Fibroblast of lung (primary cell): ENCODE measurements at regions not wholly inside any gene's neighbourhood (a gene's known extent, or its start where the extent isn't known, plus 50 kb on each side); places are given as distances from the start of the nearest gene placed in this dataset.

Source experiments
- DNase-seq, 2 donors: peaks; one replicate each; pipeline versions ENCODE4 v3.0.0 to v3.0.0-alpha.2; 2010; ENCODE audit warnings: low read depth in 2 of 2
- H2AFZ ChIP-seq: 2 replicates; pipeline ENCODE4 v1.5.1; 2012; ENCODE audit warnings: low read length, control low read depth, inconsistent platforms
- H3K27ac ChIP-seq: 2 replicates; pipeline ENCODE4 v1.5.1; 2011; ENCODE audit warnings: low read length, control low read depth; ENCODE audit not compliant: insufficient read depth
- H3K27me3 ChIP-seq: 2 replicates; pipeline ENCODE4 v1.5.1; 2011; ENCODE audit warnings: mild to moderate bottlenecking, low read length; ENCODE audit not compliant: control insufficient read depth, insufficient read depth
- H3K36me3 ChIP-seq: 2 replicates; pipeline ENCODE4 v1.5.1; 2011; ENCODE audit warnings: low read length; ENCODE audit not compliant: control insufficient read depth, insufficient read depth
- H3K4me1 ChIP-seq: 2 replicates; pipeline ENCODE4 v1.5.1; 2011; ENCODE audit warnings: low read length; ENCODE audit not compliant: control insufficient read depth, insufficient read depth; ENCODE audit errors: extremely low read depth
- H3K4me2 ChIP-seq: 2 replicates; pipeline ENCODE4 v1.5.1; 2011; ENCODE audit warnings: low read length, control low read depth; ENCODE audit not compliant: insufficient read depth; ENCODE audit errors: extremely low read depth
- H3K4me3 ChIP-seq, 4 experiments: fragments of 200-600 bp in 1 of 4; sonication (generic) in 1 of 4; replicated peaks in 1 of 4; 2 replicates each; pipeline ENCODE4 v1.5.1; 2011 to 2016; ENCODE audit warnings: low read length in 4 of 4, low read depth in 3 of 4, mild to moderate bottlenecking in 3 of 4, control low read depth in 2 of 4, inconsistent platforms in 1 of 4, mixed read lengths in 1 of 4; ENCODE audit not compliant: insufficient read depth in 1 of 4; ENCODE audit errors: control extremely low read depth in 1 of 4
- H3K79me2 ChIP-seq: 2 replicates; pipeline ENCODE4 v1.5.1; 2012; ENCODE audit warnings: mild to moderate bottlenecking, low read length, inconsistent platforms; ENCODE audit not compliant: control insufficient read depth, insufficient read depth
- H3K9ac ChIP-seq: 2 replicates; pipeline ENCODE4 v1.5.1; 2011; ENCODE audit warnings: mild to moderate bottlenecking, low read length, control low read depth; ENCODE audit not compliant: insufficient read depth
- H3K9me3 ChIP-seq: 2 replicates; pipeline ENCODE4 v1.5.1; 2012; ENCODE audit warnings: low read depth, low read length; ENCODE audit not compliant: control insufficient read depth, insufficient read depth
- H4K20me1 ChIP-seq: 2 replicates; pipeline ENCODE4 v1.5.1; 2011; ENCODE audit warnings: low read length; ENCODE audit not compliant: control insufficient read depth, insufficient read depth; ENCODE audit errors: extremely low read depth
- CTCF ChIP-seq, 2 donors: IDR thresholded peaks in 1 of 2; conservative IDR thresholded peaks in 1 of 2; 1 replicate in 1 of 2; 2 replicates in 1 of 2; pipeline ENCODE4 v1.5.1; 2011 to 2012; ENCODE audit warnings: low read length in 2 of 2, control low read depth in 1 of 2, inconsistent platforms in 1 of 2, low read depth in 1 of 2, mild to moderate bottlenecking in 1 of 2
- EZH2 ChIP-seq: IDR thresholded peaks from 2 replicates; pipeline ENCODE4 v1.5.1; 2012; ENCODE audit warnings: low read length, control low read depth, mild to moderate bottlenecking; ENCODE audit errors: missing control alignments

DNA sequence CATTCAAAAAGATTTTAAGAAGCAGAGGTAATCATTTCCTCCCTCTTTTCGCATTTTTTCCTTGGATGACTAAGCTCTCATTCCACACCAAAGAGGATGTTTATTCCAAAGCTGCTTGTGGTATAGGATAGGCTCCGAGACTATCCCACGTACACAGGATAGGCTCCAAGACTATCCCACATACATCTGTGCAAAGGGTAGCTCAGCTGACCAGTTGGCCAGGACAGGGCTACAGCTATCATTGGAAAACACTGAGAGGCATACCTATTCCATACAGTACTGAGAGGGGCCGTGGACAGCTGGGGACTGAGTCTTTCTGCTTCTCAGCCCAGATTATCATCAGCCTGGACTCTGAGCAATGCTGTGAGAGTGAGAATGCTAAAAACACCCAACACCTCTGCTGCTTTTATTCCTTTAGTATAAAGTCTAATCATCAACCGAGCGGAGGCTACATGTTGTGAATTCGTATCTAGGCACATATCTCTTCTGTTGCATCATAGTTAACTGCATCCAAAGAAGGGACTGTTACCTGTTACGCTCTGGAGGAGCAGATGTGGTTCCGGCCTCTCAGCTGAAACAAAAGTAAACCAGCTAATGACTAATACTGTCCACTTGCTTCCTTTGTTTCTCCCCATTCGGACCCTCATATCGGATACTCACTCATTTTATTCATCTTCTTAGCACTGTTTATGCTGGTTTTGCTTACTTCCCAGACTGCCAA, 141.0 kb downstream of the TNFSF18 start:
- Histone ChIP-seq H3K36me3 (no peaks in the 10 kb centered on the region), H3K79me2 (no peaks in the 10 kb centered on the region), H3K4me3 (peak overlapping the region in 1 of 4 experiments; percentile 1), H3K4me1 (peaks cover 28% of the 10 kb centered on the region), H3K9ac (no peak overlapping the region), H3K27ac (peak overlapping the region; percentile 84), H3K27me3 (no peaks in the 10 kb centered on the region), H4K20me1 (no peaks in the 10 kb centered on the region), H3K4me2 (peak overlapping the region; percentile 51), H2AFZ (no peak overlapping the region), H3K9me3 (no peaks in the 10 kb centered on the region)
- DNase-seq: peak; percentile 97 to 99
- TF ChIP-seq CTCF (conservative IDR thresholded peaks at IDR 0.05 in 1 of 2, IDR thresholded peaks at IDR 0.05 in 1 of 2; ENCODE audit: low read depth in 1 of 2, low read length in 2 of 2) (no peak), EZH2 (no peak)

- Histone ChIP-seq H3K36me3 (no peaks in the 10 kb centered on the region), H3K79me2 (no peaks in the 10 kb centered on the region), H4K20me1 (no peaks in the 10 kb centered on the region), H2AFZ (no peak overlapping the region), H3K27me3 (no peaks in the 10 kb centered on the region), H3K9ac (no peak overlapping the region), H3K4me1 (peaks cover 35% of the 10 kb centered on the region), H3K27ac (no peak overlapping the region), H3K4me2 (no peak overlapping the region), H3K9me3 (no peaks in the 10 kb centered on the region), H3K4me3 (no peak overlapping the region)
- TF ChIP-seq CTCF (conservative IDR thresholded peaks at IDR 0.05 in 1 of 2, IDR thresholded peaks at IDR 0.05 in 1 of 2; ENCODE audit: low read depth in 1 of 2, low read length in 2 of 2) (no peak), EZH2 (no peak)
- DNase-seq: no peak
Measured at GRCh38 chr1:172912765-172913260, 137.9 kb downstream of the TNFSF18 start.

DNA sequence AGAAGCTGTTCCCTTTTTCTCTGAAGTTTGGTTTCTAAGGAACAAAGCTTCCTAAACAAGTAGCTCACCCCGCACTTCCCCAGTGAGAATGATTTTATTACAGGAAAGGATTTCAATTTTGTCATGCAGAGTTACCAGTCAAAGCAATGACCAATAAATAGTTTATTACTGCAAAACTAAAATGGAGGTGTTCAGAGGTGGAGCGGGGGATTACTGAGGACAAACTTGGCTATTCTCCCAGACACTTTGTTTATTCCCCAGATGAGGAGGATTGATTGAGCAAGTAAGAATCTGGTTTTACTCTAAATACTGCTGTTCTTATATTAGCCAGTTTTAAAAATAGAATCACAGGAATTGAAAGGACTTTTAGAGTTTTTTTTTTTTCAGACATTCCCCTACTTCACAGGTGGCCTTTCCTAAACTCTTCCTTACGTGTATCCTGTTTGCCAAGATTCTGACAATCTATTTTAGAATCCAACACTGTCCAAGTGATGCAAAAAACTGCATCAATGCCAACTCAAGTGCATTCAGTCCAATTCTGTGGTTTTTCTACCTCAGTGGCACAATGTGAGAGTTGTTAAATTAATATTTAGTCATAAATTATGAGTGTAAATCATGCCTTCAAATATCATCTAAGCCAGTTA, 136.1 kb downstream of the TNFSF18 start:
- no peak overlapping the region for H3K4me3 ChIP-seq
- no peaks in the 10 kb centered on the region for H3K27me3 ChIP-seq
- no peak overlapping the region for H2AFZ ChIP-seq
- no peaks in the 10 kb centered on the region for H3K79me2 ChIP-seq
- DNase-seq: peak; percentile 77 to 85
- H3K36me3 ChIP-seq: no peaks in the 10 kb centered on the region
- TF ChIP-seq EZH2: no peak
- no peak for TF ChIP-seq CTCF (conservative IDR thresholded peaks at IDR 0.05 in 1 of 2, IDR thresholded peaks at IDR 0.05 in 1 of 2; ENCODE audit: low read depth in 1 of 2, low read length in 2 of 2)
- peaks cover 40% of the 10 kb centered on the region for H3K4me1 ChIP-seq
- H3K9ac ChIP-seq: no peak overlapping the region
- no peak overlapping the region for H3K27ac ChIP-seq
- no peaks in the 10 kb centered on the region for H3K9me3 ChIP-seq
- no peak overlapping the region for H3K4me2 ChIP-seq
- no peaks in the 10 kb centered on the region for H4K20me1 ChIP-seq
